MM.1S (cell line): ENCODE measurements at regions not wholly inside any gene's neighbourhood (a gene's known extent, or its start where the extent isn't known, plus 50 kb on each side); places are given as distances from the start of the nearest gene placed in this dataset.

Experiments used
- DNase-seq: peaks from one replicate; pipeline ENCODE4 v3.0.0-alpha.2; 2015
- H2AFZ ChIP-seq: fragments of 300-600 bp; sonication (generic); 2 replicates; pipeline ENCODE4 v1.6.0; 2016; ENCODE audit warnings: antibody characterized with exemption, low read length
- H3F3A ChIP-seq: fragments of 300-600 bp; sonication (generic); 2 replicates; pipeline ENCODE4 v1.6.1; 2016; ENCODE audit warnings: mild to moderate bottlenecking, antibody characterized with exemption, low read length, moderate library complexity, mixed read lengths; ENCODE audit not compliant: insufficient read depth
- H3K27ac ChIP-seq: fragments of 300-600 bp; sonication (generic); 2 replicates; pipeline ENCODE4 v1.5.1; 2016; ENCODE audit warnings: mild to moderate bottlenecking, low read length
- H3K27me3 ChIP-seq: fragments of 300-600 bp; sonication (generic); replicated peaks from 2 replicates; pipeline ENCODE4 v1.6.0; 2016; ENCODE audit warnings: low read length; ENCODE audit not compliant: insufficient read depth
- H3K36me3 ChIP-seq: fragments of 300-600 bp; sonication (generic); replicated peaks from 2 replicates; pipeline ENCODE4 v1.6.1; 2016; ENCODE audit warnings: mild to moderate bottlenecking, low read length, mixed read lengths; ENCODE audit not compliant: insufficient read depth
- H3K4me1 ChIP-seq: fragments of 300-600 bp; sonication (generic); 2 replicates; pipeline ENCODE4 v1.6.1; 2016; ENCODE audit warnings: low read length, mixed read lengths
- H3K4me2 ChIP-seq: fragments of 300-600 bp; sonication (generic); 2 replicates; pipeline ENCODE4 v1.6.0; 2016; ENCODE audit warnings: low read depth, low read length
- H3K4me3 ChIP-seq: fragments of 300-600 bp; sonication (generic); 2 replicates; pipeline ENCODE4 v1.5.1; 2016; ENCODE audit warnings: low read length, mixed read lengths
- H3K79me2 ChIP-seq: fragments of 300-600 bp; sonication (generic); 2 replicates; pipeline ENCODE4 v1.6.1; 2016; ENCODE audit warnings: mixed run types, low read length, mixed read lengths
- H3K9ac ChIP-seq: fragments of 300-600 bp; sonication (generic); 2 replicates; pipeline ENCODE4 v1.6.1; 2016; ENCODE audit warnings: low read length, mixed read lengths
- H3K9me2 ChIP-seq: fragments of 300-600 bp; sonication (generic); replicated peaks from 2 replicates; pipeline ENCODE4 v1.6.1; 2016; ENCODE audit warnings: mild to moderate bottlenecking, low read length, mixed read lengths; ENCODE audit not compliant: insufficient read depth
- H3K9me3 ChIP-seq: fragments of 300-600 bp; sonication (generic); replicated peaks from 2 replicates; pipeline ENCODE4 v1.6.1; 2016; ENCODE audit warnings: mild to moderate bottlenecking, low read length, mixed read lengths; ENCODE audit not compliant: insufficient read depth
- H4K20me1 ChIP-seq: fragments of 300-600 bp; sonication (generic); 2 replicates; pipeline ENCODE4 v1.6.1; 2016; ENCODE audit warnings: mild to moderate bottlenecking, low read length, moderate library complexity, mixed read lengths; ENCODE audit not compliant: insufficient read depth
- EZH2 ChIP-seq: fragments of 300-600 bp; sonication (generic); optimal IDR thresholded peaks from 2 replicates; pipeline ENCODE3; 2017; ENCODE audit warnings: low read depth, mild to moderate bottlenecking, antibody characterized with exemption, low read length, mixed read lengths
- EZH2phosphoT487 ChIP-seq: fragments of 300-600 bp; sonication (generic); IDR thresholded peaks from 2 replicates; pipeline ENCODE4 v1.6.1; 2018; ENCODE audit warnings: antibody characterized with exemption, low read length
- TF ChIP-seq, protein P1 (sequence below): fragments of 300-600 bp; sonication (generic); IDR thresholded peaks from 2 replicates; pipeline ENCODE4 v1.5.1; 2016; ENCODE audit warnings: antibody characterized with exemption, low read length, mixed read lengths

DNA sequence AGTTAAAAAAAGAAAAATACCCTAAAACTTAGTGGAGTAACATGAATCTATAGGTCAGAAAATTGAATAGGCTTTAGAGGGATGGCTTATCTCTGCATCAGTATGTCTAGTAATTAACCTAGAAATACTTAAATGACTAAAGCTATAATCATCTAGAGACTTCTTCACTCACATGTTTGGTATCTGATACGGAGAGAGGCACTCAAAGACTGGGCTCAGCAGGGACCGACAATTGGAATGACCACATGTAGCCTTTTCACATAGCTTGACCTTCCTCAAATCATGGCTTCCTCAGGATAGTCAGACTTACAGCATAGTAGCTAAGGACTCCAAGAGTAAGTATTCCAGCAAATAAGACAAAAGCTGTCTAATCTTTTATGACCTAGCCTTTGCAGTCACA, 105.3 kb upstream of the RORB start:
- no peak overlapping the region for H3K9ac ChIP-seq
- no peaks in the 10 kb centered on the region for H3K27me3 ChIP-seq
- no peak for DNase-seq
- TF ChIP-seq EZH2phosphoT487 (no peak), EZH2 (no peak)
- TF ChIP-seq, protein P1, sequence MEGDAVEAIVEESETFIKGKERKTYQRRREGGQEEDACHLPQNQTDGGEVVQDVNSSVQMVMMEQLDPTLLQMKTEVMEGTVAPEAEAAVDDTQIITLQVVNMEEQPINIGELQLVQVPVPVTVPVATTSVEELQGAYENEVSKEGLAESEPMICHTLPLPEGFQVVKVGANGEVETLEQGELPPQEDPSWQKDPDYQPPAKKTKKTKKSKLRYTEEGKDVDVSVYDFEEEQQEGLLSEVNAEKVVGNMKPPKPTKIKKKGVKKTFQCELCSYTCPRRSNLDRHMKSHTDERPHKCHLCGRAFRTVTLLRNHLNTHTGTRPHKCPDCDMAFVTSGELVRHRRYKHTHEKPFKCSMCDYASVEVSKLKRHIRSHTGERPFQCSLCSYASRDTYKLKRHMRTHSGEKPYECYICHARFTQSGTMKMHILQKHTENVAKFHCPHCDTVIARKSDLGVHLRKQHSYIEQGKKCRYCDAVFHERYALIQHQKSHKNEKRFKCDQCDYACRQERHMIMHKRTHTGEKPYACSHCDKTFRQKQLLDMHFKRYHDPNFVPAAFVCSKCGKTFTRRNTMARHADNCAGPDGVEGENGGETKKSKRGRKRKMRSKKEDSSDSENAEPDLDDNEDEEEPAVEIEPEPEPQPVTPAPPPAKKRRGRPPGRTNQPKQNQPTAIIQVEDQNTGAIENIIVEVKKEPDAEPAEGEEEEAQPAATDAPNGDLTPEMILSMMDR = no peak
- no peak overlapping the region for H2AFZ ChIP-seq
- no peaks in the 10 kb centered on the region for H3K36me3 ChIP-seq
- no peaks in the 10 kb centered on the region for H4K20me1 ChIP-seq
- H3K27ac ChIP-seq = no peak overlapping the region
- no peaks in the 10 kb centered on the region for H3K4me1 ChIP-seq
- no peak overlapping the region for H3K4me2 ChIP-seq
- H3K9me2 ChIP-seq = no peaks in the 10 kb centered on the region
- H3F3A ChIP-seq = no peaks in the 10 kb centered on the region
- H3K4me3 ChIP-seq = no peak overlapping the region
- no peaks in the 10 kb centered on the region for H3K9me3 ChIP-seq
- H3K79me2 ChIP-seq = no peaks in the 10 kb centered on the region

DNA sequence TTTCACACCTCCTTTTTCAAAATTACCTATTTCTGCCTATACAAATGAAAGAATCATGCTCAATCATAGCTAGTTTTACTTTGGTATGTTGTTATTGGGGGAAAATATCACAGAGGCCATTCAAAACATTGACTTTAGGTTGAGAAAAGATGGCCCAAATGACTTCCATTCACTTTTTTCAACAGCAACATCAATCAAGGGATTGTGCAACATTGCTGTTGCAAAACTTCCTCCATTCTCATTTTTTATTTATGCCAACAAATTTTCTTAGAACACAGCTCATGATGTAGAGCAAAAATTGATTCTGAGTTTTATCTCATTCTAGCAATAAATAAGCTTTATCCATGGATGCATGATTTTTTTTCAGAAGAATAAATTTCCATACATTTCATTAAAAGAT, 93.6 kb upstream of the RORB start:
- Histone ChIP-seq H3F3A (no peaks in the 10 kb centered on the region), H3K4me3 (no peak overlapping the region), H3K9me2 (no peaks in the 10 kb centered on the region), H3K4me1 (no peaks in the 10 kb centered on the region), H2AFZ (no peak overlapping the region), H3K79me2 (no peaks in the 10 kb centered on the region), H4K20me1 (no peaks in the 10 kb centered on the region), H3K9ac (no peak overlapping the region), H3K27ac (no peak overlapping the region), H3K9me3 (no peaks in the 10 kb centered on the region), H3K27me3 (no peaks in the 10 kb centered on the region), H3K4me2 (no peak overlapping the region), H3K36me3 (no peaks in the 10 kb centered on the region)
- no peak for DNase-seq
- TF ChIP-seq, protein P1 = no peak
- TF ChIP-seq EZH2phosphoT487 (no peak), EZH2 (no peak)

DNA sequence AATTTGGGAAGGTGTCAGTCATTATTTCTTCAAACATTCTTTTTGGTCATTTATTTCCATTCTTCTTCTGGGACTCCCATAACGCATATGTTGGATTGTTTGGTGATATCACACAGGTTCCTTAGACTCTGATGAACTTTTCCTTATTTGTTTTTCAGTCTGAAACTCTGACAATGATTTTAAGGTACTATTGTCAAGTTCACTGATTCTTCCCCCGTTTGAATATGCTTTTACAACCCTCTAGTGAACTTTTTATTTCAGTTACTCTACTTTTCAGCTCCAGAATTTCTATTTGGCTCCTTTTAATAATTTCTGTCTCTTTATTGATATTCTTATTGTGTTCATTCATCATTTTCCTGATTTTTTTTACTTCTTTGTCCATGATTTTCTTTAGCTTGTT, 92.5 kb upstream of the RORB start:
- Histone ChIP-seq H3K9me3 (no peaks in the 10 kb centered on the region), H3K4me3 (no peak overlapping the region), H3K9me2 (no peaks in the 10 kb centered on the region), H3K9ac (no peak overlapping the region), H3K4me2 (no peak overlapping the region), H3K27ac (no peak overlapping the region), H3K79me2 (no peaks in the 10 kb centered on the region), H3K36me3 (no peaks in the 10 kb centered on the region), H3K4me1 (no peaks in the 10 kb centered on the region), H2AFZ (no peak overlapping the region), H3F3A (no peaks in the 10 kb centered on the region), H4K20me1 (no peaks in the 10 kb centered on the region), H3K27me3 (no peaks in the 10 kb centered on the region)
- no peak for TF ChIP-seq EZH2phosphoT487
- TF ChIP-seq EZH2 = no peak
- TF ChIP-seq, protein P1 = no peak
- DNase-seq = no peak

DNA sequence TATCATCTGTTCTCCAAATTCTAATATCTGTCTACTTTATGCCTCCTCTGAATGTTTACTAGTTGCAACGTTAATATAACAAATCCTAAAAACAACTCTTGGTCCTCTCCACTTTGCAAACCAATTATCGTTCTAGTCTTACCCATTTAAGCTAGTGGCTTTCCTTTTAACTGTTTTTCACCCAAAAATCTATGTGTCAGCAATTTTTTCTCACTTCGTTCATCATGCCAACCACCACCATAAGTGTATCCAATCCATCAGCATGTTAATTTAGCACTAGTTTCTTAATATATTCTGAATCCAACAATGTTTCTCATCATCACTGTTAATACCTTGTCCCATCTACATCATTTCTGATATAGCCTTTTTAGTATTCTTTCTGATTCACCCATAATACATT, 90.0 kb upstream of the RORB start:
- DNase-seq = no peak
- Histone ChIP-seq H3F3A (no peaks in the 10 kb centered on the region), H3K27ac (no peak overlapping the region), H4K20me1 (no peaks in the 10 kb centered on the region), H3K4me3 (no peak overlapping the region), H3K9me3 (no peaks in the 10 kb centered on the region), H2AFZ (no peak overlapping the region), H3K27me3 (no peaks in the 10 kb centered on the region), H3K9ac (no peak overlapping the region), H3K4me2 (no peak overlapping the region), H3K79me2 (no peaks in the 10 kb centered on the region), H3K9me2 (no peaks in the 10 kb centered on the region), H3K4me1 (no peaks in the 10 kb centered on the region), H3K36me3 (no peaks in the 10 kb centered on the region)
- no peak for TF ChIP-seq EZH2phosphoT487
- no peak for TF ChIP-seq EZH2
- TF ChIP-seq, protein P1 = no peak
